GM19328 (cell line): ENCODE measurements at regions not wholly inside any gene's neighbourhood (a gene's known extent, or its start where the extent isn't known, plus 50 kb on each side); places are given as distances from the start of the nearest gene placed in this dataset.
"Not testable (repeated sequence)": the region's sequence is repeated elsewhere in the genome, so short reads cannot be mapped to it uniquely, and the experiment has no call there.

ENCODE experiments used
- ATAC-seq: cut with Tn5 transposase; IDR thresholded peaks from one replicate; pipeline ENCODE4 v1.9.1; 2021; ENCODE audit warnings: mild to moderate bottlenecking, moderate library complexity; ENCODE audit not compliant: unreplicated experiment

- peak; percentile 73 for ATAC-seq
Measured at GRCh38 chr1:199182186-199182843, 543.5 kb downstream of the PTPRC start.

GRCh38 chr1:199184180-199184579 lies 545.3 kb downstream of the PTPRC start:
- ATAC-seq: no peak

- ATAC-seq: no peak
Measured at GRCh38 chr1:199194862-199195261, 556.0 kb downstream of the PTPRC start.

GRCh38 chr1:199197695-199198094 lies 558.9 kb downstream of the PTPRC start:
- no peak for ATAC-seq

GRCh38 chr1:199202331-199202730 lies 563.5 kb downstream of the PTPRC start:
- ATAC-seq: no peak

GRCh38 chr1:199204231-199204630 lies 565.4 kb downstream of the PTPRC start:
- no peak for ATAC-seq

GRCh38 chr1:199205740-199206441 lies 567.1 kb downstream of the PTPRC start:
- ATAC-seq: no peak

- no peak for ATAC-seq
Measured at GRCh38 chr1:199208847-199209246, 570.0 kb downstream of the PTPRC start.

- ATAC-seq: no peak
Measured at GRCh38 chr1:199218065-199218464, 579.2 kb downstream of the PTPRC start.

- ATAC-seq: no peak
Measured at GRCh38 chr1:199218533-199218932, 579.7 kb downstream of the PTPRC start.

GRCh38 chr1:199220031-199220430 lies 581.2 kb downstream of the PTPRC start:
- no peak for ATAC-seq

- no peak for ATAC-seq
Measured at GRCh38 chr1:199221371-199222150, 582.7 kb downstream of the PTPRC start.

GRCh38 chr1:199223936-199224335 lies 585.1 kb downstream of the PTPRC start:
- ATAC-seq: no peak

GRCh38 chr1:199226163-199226562 lies 587.3 kb downstream of the PTPRC start:
- ATAC-seq: no peak

- no peak for ATAC-seq
Measured at GRCh38 chr1:199242147-199242546, 603.3 kb downstream of the PTPRC start.

- ATAC-seq: no peak
Measured at GRCh38 chr1:199242601-199243000, 603.8 kb downstream of the PTPRC start.

GRCh38 chr1:199243423-199244061 lies 604.7 kb downstream of the PTPRC start:
- ATAC-seq: peak; percentile 99

- no peak for ATAC-seq
Measured at GRCh38 chr1:199245946-199246345, 607.1 kb downstream of the PTPRC start.

GRCh38 chr1:199246716-199247115 lies 607.9 kb downstream of the PTPRC start:
- no peak for ATAC-seq

- no peak for ATAC-seq
Measured at GRCh38 chr1:199247891-199248290, 609.1 kb downstream of the PTPRC start.

- not testable (repeated sequence) for ATAC-seq
Measured at GRCh38 chr1:199254040-199254439, 615.2 kb downstream of the PTPRC start.
